GM18498 (cell line): ENCODE measurements at regions not wholly inside any gene's neighbourhood (a gene's known extent, or its start where the extent isn't known, plus 50 kb on each side); places are given as distances from the start of the nearest gene placed in this dataset.

Experiments used
- ATAC-seq: cut with Tn5 transposase; IDR thresholded peaks from one replicate; pipeline ENCODE4 v1.9.1; 2021; ENCODE audit warnings: mild to moderate bottlenecking, moderate library complexity; ENCODE audit not compliant: unreplicated experiment

DNA sequence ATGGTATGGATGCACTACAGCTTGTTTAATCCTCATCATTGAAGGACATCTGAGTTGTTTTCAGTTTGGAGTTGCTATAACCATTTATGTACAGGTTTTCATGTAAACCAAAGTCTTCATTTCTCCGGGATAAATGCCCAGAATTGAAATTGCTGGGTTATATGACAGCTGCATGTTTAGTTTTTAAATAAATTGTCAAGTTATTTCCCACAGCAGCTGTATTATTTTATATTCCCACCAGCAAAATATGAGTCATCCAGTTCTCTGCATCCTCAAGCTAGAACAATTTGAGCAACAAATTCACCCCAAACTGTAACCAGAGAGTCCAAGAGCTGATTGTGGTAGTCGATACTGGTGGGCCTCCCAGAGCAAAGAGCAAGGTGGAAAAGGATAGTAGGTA, 125.6 kb upstream of the PRNP start:
- ATAC-seq: no peak

DNA sequence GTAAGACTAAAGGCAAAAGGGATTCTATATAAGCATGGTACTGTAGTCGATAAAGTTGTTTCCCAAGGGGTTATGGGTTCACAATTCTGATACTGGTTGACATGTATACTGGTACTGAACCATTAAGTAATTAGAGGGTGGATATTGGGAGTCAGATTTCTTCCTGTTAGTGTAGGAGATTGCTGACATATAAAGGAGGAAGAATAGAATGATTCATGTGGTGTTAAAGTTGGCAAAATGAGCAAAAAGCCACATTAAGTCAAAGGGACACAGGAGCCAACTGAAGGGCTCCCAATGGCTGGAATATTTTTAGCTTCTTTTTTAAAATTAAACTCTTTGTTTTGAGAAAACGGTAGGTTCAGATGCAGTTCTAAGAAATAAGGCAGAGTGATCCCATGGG, 126.3 kb upstream of the PRNP start:
- no peak for ATAC-seq

- no peak for ATAC-seq
Measured at GRCh38 chr20:4559106-4559505, 127.2 kb upstream of the PRNP start.

GRCh38 chr20:4556781-4557180, 129.5 kb upstream of the PRNP start:
- no peak for ATAC-seq

- ATAC-seq: no peak
Measured at GRCh38 chr20:4555188-4555890, 130.9 kb upstream of the PRNP start.

DNA sequence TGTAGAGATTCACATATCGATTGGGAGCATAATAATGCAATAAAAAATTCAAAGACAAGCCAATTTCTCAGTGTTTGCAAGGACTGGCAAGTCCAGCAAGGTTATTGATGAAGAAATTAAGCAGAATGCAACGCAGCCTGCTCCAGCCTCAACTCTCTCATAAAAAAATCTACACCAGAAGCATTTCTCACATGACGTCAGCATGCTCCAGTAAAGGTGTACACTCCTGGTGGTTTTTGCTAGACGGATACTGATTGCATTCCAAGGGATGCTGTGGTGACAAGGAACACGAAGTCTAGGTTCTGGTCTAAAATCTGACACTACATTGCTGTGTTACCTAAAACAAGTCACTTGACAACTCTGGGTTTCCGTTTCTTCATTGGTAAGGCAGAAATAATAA, 131.9 kb upstream of the PRNP start:
- ATAC-seq: no peak

GRCh38 chr20:4552075-4552640, 134.1 kb upstream of the PRNP start:
- ATAC-seq: no peak

DNA sequence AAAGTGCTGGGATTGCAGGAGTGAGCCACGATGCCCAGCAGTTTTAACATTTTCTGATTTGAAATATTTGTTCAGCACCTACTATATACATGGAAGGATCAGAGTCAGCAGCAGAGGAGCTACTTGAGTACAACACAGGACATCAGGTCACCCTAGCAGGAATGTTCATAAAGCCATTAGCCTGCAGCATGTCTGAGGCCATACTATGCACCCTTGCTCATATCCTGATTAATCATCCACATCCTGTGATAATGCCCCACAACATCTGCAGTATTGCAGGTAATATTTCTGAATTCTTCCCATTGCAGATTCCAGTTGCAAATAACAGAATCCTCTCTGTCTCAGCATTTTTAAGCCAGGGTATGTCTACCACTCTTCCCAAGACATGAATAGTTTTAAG, 135.5 kb upstream of the PRNP start:
- ATAC-seq: no peak

- no peak for ATAC-seq
Measured at GRCh38 chr20:4549711-4550259, 136.5 kb upstream of the PRNP start.

DNA sequence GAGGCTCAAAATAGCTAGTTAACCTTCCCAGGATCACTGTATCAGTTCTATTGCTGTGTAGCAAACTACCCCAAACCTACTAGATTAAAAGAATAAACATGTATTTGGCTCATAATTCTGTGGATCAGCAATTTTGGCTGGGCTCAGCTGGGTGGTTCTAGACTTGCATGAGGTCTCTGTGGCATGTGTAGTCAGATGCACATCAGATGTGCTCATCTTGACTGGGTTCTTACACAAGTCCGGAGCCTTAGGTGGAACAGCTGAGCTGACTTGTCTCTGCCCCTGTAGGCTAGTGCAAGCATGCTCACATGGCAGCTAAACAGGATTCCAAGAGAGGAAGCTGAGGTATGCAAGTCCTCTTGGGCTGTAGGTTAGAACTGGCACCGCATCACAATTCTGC, 137.7 kb upstream of the PRNP start:
- ATAC-seq: no peak

GRCh38 chr20:4546786-4547185, 139.5 kb upstream of the PRNP start:
- no peak for ATAC-seq

DNA sequence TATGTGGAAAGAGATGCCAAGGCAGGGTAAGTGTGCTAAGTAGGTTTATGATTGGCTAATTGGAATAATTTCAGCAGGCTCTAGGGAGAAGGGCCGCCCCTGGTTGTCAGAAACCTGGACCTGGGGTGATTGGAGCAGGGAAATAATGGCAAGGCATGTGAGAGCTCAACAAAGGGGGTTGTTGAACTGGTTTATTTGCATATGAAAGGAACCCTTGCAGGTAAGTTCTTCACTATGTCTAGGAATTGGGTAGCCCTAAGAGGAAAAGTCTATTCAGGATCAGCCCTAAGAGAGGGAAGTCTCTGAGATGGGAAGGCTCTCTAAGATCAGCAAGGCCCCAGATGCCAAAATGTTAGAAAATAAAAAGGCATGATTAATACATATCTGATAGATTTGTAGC, 139.9 kb upstream of the PRNP start:
- no peak for ATAC-seq

GRCh38 chr20:4545526-4545925, 140.7 kb upstream of the PRNP start:
- no peak for ATAC-seq

- ATAC-seq: no peak
Measured at GRCh38 chr20:4544765-4545164, 141.5 kb upstream of the PRNP start.

DNA sequence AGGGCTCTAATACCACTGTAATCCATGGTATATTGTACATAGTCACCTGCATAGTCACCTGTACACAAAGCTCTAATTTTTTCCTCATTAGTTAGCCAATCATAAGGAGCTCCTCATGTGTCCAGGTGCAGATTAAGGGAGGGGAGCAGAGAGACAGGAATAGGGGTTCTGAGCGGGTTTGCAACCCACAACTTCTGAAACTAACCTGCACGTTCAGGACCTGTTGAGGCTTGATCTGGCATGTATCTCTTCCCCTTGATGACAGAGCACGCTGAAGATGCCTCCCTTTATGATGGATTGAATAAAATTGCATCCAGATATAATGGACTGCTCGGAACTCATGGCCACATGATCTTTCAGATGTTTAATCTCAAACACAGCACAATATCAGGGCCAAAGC, 144.0 kb upstream of the PRNP start:
- ATAC-seq: no peak

DNA sequence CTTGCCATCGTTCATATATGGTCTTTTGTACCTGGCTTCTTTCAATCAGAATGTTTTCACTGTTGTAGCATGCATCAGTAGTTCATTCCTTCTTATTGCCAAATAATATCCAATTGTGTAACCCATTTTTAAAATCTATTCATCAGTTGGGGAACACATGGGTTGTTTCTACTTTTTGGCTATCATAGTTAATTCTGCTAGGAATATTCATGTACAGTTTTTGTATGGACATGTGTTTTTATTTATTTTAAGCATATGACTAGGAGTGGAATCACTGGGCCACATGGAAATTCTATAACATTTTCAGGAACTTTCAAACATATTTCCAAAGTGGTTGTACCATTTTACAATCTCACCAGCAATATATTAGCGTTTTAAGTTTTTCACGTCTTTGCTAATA, 151.9 kb upstream of the PRNP start:
- ATAC-seq: no peak

DNA sequence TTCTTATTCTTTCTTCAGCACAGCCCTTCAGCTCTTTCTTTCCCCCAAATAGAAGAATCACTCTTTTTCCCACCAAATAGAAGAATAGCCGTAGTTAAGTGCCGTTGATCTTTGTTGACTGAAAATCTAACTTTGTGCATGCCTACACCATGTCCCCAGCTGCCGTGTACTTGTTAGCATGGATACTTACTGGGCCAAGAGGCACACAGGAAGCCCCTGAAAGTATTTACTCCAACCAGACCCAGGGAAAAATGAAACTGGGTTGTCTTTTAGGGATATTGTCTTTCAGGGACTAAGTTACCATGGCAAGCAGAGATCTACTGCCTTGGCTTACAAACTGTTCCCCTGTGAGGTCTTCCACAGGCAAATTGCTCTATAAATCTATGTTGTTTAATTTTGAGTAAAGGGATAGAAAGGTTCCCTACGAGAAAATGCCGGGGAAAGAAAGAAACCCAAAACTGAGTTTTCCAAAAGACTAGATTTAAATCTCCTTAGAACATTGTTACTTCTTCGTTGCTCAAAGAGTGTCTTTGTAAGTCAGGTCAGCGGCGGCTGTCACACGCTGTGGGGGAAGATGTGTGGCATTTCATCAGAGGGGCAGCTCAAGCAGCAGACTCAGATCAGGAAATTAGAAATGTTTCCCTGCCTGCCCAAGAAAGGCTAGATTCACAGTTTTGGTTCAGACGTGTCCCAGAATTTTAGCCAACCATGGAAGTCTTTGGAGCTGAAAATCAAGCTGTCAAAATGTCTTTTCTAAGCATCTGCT, 152.7 kb upstream of the PRNP start:
- no peak for ATAC-seq

GRCh38 chr20:4532772-4533171, 153.5 kb upstream of the PRNP start:
- no peak for ATAC-seq

GRCh38 chr20:4524792-4525191, 161.5 kb upstream of the PRNP start:
- ATAC-seq: no peak

GRCh38 chr20:4524307-4524706, 161.9 kb upstream of the PRNP start:
- no peak for ATAC-seq

DNA sequence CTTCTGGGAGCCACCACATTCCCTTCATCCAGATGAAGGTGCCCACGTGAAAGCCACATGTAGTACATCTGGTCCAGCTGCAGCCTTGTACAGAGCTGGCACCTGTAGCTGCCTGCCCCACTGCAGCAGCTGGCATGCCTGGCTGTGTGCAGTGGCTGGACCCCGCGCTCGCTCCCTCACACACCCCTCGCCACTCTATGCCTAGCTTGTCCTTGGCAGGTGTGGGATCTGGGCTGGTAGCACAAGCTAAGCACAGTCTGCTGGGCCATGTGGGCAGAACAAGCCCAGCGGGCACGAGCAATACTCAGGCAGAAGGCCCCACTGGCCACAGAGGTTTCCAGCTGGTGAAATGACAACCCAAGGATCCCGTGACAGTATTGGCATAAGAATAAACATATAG, 163.9 kb upstream of the PRNP start:
- no peak for ATAC-seq
